ENCODE measurements at regions not wholly inside any gene's neighbourhood (a gene's known extent, or its start where the extent isn't known, plus 50 kb on each side); places are given as distances from the start of the nearest gene placed in this dataset.

DNA sequence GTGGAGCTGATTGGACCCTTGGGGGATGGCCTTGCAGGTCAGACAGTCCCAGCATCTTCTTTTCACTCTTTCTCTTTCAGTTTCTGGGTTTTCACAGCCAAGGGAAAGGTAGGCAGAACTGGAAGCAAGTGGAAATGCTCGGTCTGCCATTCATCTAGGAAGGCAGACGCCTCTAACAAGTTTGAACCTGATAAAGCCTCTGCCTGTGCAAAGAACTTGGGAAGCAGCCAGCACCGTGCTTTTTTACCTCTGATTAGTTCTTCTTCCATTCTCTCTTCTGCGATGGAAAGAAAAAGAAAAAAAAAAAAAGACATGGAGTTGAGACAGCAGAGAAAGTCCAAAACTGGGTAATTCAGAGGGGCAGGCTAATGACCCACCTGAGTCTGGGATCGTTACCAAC is 997.8 kb upstream of the EEF2KMT start:
- ChIA-PET POLR2A (no interaction called here), CTCF (no interaction called here), RAD21 (ENCODE audit: low non-redundant PET in 1 of 2, low total read pairs in 2 of 2, uncharacterized antibody in 2 of 2, unreplicated experiment in 2 of 2) (no interaction called here)
- H3K4me1 ChIP-seq (ENCODE audit: control insufficient read depth in 1 of 2, insufficient read depth in 2 of 2, low read length in 2 of 2): no peaks in the 10 kb centered on the region
- TF ChIP-seq SRF (IDR thresholded peaks at IDR 0.05; ENCODE audit: low read depth): no peak
- no peak for TF ChIP-seq POLR2AphosphoS5 (IDR thresholded peaks at IDR 0.05; ENCODE audit: low read depth, low read length)
- TF ChIP-seq CBX3 (IDR thresholded peaks at IDR 0.05; ENCODE audit: low read depth): no peak
- TF ChIP-seq YY1 (IDR thresholded peaks at IDR 0.05; ENCODE audit: extremely low read depth, insufficient replicate concordance, low read depth, low read length): no peak
- no peak for TF ChIP-seq SIN3A (IDR thresholded peaks at IDR 0.05; ENCODE audit: low read depth)
- no peak for TF ChIP-seq ELF1 (IDR thresholded peaks at IDR 0.05; ENCODE audit: borderline replicate concordance, low read depth)
- TF ChIP-seq MAX (IDR thresholded peaks at IDR 0.05): no peak
- TF ChIP-seq FOSL1 (IDR thresholded peaks at IDR 0.05; ENCODE audit: low read depth): no peak
- no peak for TF ChIP-seq RAD21 (IDR thresholded peaks at IDR 0.05; ENCODE audit: low read depth)
- no peak for TF ChIP-seq ZBTB33 (IDR thresholded peaks at IDR 0.05; ENCODE audit: extremely low read depth, insufficient replicate concordance, low read length)
- no peak for TF ChIP-seq ZFX (IDR thresholded peaks at IDR 0.05)
- TF ChIP-seq SP1 (IDR thresholded peaks at IDR 0.05; ENCODE audit: low read depth): no peak
- no peaks in the 10 kb centered on the region for H3K9me2 ChIP-seq (ENCODE audit: insufficient read depth)
- H3K27me3 ChIP-seq (ENCODE audit: insufficient read depth, low read length): no peaks in the 10 kb centered on the region
- no peak overlapping the region for H3K9ac ChIP-seq (ENCODE audit: low read length)
- intact Hi-C loops (cut with micrococcal nuclease): no loop called here
- no peaks in the 10 kb centered on the region for H4K20me1 ChIP-seq (ENCODE audit: insufficient read depth)
- H3K27ac ChIP-seq (ENCODE audit: low read depth, low read length): no peak overlapping the region
- no peaks in the 10 kb centered on the region for H3K36me3 ChIP-seq (ENCODE audit: control insufficient read depth in 1 of 2, insufficient read depth in 2 of 2, low read length in 2 of 2)
- H3K4me2 ChIP-seq (ENCODE audit: low read length): no peak overlapping the region
- H2AFZ ChIP-seq (ENCODE audit: low read depth, low read length, poor library complexity, severe bottlenecking): no peak overlapping the region
- ATAC-seq: no peak
- no peak overlapping the region for H3K4me3 ChIP-seq (replicated peaks in 1 of 2; ENCODE audit: low read depth in 1 of 2, low read length in 2 of 2)
- no peak for DNase-seq (ENCODE audit: low read depth, low spot score)
- BruUV-seq (replicated peaks): no TSS peak
- H3K9me3 ChIP-seq (ENCODE audit: control insufficient read depth in 1 of 2, insufficient read depth in 1 of 2, low read depth in 1 of 2, low read length in 2 of 2): peaks cover 8 to 12% of the 10 kb centered on the region in 2 experiments; a peak in 2 of 4 replicates
- H3K79me2 ChIP-seq (ENCODE audit: insufficient read depth, low read length): no peaks in the 10 kb centered on the region
